ES-I3 (cell line): ENCODE measurements at regions not wholly inside any gene's neighbourhood (a gene's known extent, or its start where the extent isn't known, plus 50 kb on each side); places are given as distances from the start of the nearest gene placed in this dataset.

ENCODE experiments used
- H3K36me3 ChIP-seq: 2 replicates; pipeline ENCODE4 v1.6.1; 2013; ENCODE audit warnings: mild to moderate bottlenecking, low read length, control low read depth, moderate library complexity; ENCODE audit not compliant: insufficient read depth
- H3K4me1 ChIP-seq: 2 replicates; pipeline ENCODE4 v1.6.1; 2013; ENCODE audit warnings: mild to moderate bottlenecking, control low read depth, low read length; ENCODE audit not compliant: insufficient read depth
- H3K9ac ChIP-seq: 2 replicates; pipeline ENCODE4 v1.6.1; 2013; ENCODE audit warnings: low read depth, mild to moderate bottlenecking, low read length, moderate library complexity
- H3K9me3 ChIP-seq: 2 replicates; pipeline ENCODE4 v1.6.1; 2013; ENCODE audit warnings: mild to moderate bottlenecking, low read length, moderate library complexity; ENCODE audit not compliant: control insufficient read depth, insufficient read depth

GRCh38 chr3:86234506-86235254 lies 756.3 kb downstream of the VGLL3 start:
- H3K4me1 ChIP-seq = peaks cover 9% of the 10 kb centered on the region; the same call in 1 of the 2 replicates
- H3K9me3 ChIP-seq = no peaks in the 10 kb centered on the region
- no peaks in the 10 kb centered on the region for H3K36me3 ChIP-seq
- no peak overlapping the region for H3K9ac ChIP-seq

GRCh38 chr3:86230762-86231161 lies 760.2 kb downstream of the VGLL3 start:
- Histone ChIP-seq H3K9me3 (no peaks in the 10 kb centered on the region), H3K4me1 (peaks cover 9% of the 10 kb centered on the region; the same call in 1 of the 2 replicates), H3K36me3 (no peaks in the 10 kb centered on the region), H3K9ac (no peak overlapping the region)

GRCh38 chr3:86229775-86230094 lies 761.2 kb downstream of the VGLL3 start:
- H3K36me3 ChIP-seq = no peaks in the 10 kb centered on the region
- H3K9me3 ChIP-seq = no peaks in the 10 kb centered on the region
- H3K9ac ChIP-seq = no peak overlapping the region
- no peaks in the 10 kb centered on the region; the same call in 1 of the 2 replicates for H3K4me1 ChIP-seq

GRCh38 chr3:86229086-86229774 lies 761.7 kb downstream of the VGLL3 start:
- H3K9ac ChIP-seq = no peak overlapping the region
- no peaks in the 10 kb centered on the region for H3K36me3 ChIP-seq
- no peaks in the 10 kb centered on the region for H3K9me3 ChIP-seq
- no peaks in the 10 kb centered on the region for H3K4me1 ChIP-seq

GRCh38 chr3:86228101-86228500 lies 762.8 kb downstream of the VGLL3 start:
- no peak overlapping the region for H3K9ac ChIP-seq
- H3K4me1 ChIP-seq = no peaks in the 10 kb centered on the region
- no peaks in the 10 kb centered on the region for H3K9me3 ChIP-seq
- no peaks in the 10 kb centered on the region for H3K36me3 ChIP-seq

- Histone ChIP-seq H3K9ac (no peak overlapping the region), H3K4me1 (no peaks in the 10 kb centered on the region), H3K36me3 (no peaks in the 10 kb centered on the region), H3K9me3 (no peaks in the 10 kb centered on the region)
These were observed 765.5 kb downstream of the VGLL3 start for GRCh38 chr3:86225461-86225860.

DNA sequence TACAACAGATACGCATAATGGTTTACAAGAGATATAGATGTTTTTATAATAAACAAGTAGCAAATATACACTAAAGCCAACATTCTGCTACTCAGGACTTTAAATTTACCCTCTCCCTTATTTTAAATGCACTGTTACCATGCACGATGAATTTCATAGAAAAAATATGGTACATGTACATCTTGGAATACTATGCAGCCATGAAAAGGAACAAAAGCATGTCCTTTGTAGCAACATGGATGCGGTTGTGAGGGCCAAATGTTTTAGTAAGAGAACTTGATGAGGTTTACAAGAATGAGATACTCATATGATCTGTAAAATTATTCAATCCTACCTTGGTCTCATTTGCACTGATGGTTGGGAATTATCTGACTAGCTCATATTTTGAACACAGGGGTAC lies 769.3 kb downstream of the VGLL3 start:
- Histone ChIP-seq H3K4me1 (no peaks in the 10 kb centered on the region), H3K9ac (no peak overlapping the region), H3K9me3 (no peaks in the 10 kb centered on the region), H3K36me3 (no peaks in the 10 kb centered on the region)

DNA sequence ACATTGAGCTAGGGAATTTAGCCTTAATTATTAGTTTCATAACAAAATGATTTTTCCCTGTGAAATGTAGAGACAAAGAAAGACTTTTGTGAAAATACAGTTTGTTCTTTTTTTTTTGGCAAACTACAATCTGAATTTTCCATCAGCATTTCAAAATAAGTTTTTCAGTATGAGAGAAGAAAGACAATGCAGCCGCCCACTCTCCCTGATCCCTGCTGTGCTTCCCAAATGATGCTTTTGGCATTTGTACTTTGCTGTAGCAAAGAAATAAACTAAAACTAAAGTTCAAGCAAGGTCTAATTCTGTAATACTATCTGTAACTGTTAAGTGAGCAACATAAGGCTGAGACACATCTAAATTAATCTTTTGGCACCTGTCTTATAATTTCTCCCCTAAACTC lies 782.2 kb downstream of the VGLL3 start:
- no peaks in the 10 kb centered on the region; the same call in 1 of the 2 replicates for H3K4me1 ChIP-seq
- no peaks in the 10 kb centered on the region for H3K36me3 ChIP-seq
- H3K9me3 ChIP-seq = no peaks in the 10 kb centered on the region
- H3K9ac ChIP-seq = no peak overlapping the region

- Histone ChIP-seq H3K9ac (no peak overlapping the region), H3K4me1 (peaks cover 7% of the 10 kb centered on the region; the same call in 1 of the 2 replicates), H3K9me3 (no peaks in the 10 kb centered on the region), H3K36me3 (no peaks in the 10 kb centered on the region)
These were observed 808.3 kb downstream of the VGLL3 start for GRCh38 chr3:86182606-86183005.

DNA sequence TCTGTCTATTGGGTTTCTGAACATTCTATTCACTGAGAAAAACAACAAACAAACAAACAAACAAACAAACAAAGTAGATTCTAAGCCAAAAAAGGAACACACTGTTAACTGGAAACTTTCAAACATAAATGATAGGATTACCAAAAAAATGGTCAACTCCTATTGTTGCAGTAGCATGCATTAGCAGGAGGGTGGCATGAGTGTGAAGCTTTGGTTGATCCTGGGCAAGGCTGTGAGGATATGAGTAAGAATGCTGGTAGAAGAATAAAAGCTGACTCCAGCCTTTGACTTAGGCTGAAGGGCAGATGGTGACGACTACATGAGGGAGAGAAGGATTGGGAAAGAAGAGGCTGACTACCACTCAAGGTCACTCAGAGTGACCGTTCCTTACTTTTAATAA lies 810.3 kb downstream of the VGLL3 start:
- H3K36me3 ChIP-seq = no peaks in the 10 kb centered on the region
- peaks cover 18% of the 10 kb centered on the region; the same call in 1 of the 2 replicates for H3K4me1 ChIP-seq
- H3K9ac ChIP-seq = no peak overlapping the region
- no peaks in the 10 kb centered on the region for H3K9me3 ChIP-seq

DNA sequence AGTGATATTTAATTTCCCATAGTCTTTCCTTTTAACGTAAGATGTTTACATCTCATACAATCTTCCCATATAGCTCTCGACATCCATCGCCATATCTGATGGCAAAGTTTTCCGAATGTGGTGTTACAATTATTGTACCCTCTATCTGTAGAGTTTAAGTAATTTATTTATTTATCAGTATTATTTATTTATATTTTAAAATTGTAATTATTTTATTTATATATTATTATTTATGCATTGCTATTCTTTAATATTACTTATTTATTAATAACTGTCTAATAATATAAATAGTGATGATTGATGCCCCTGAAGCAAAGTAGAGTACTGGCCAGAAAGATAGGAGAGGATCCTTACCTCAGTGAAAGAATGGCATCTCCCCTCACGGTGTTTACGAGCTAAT lies 812.9 kb downstream of the VGLL3 start:
- no peaks in the 10 kb centered on the region for H3K36me3 ChIP-seq
- no peak overlapping the region for H3K9ac ChIP-seq
- H3K9me3 ChIP-seq = no peaks in the 10 kb centered on the region
- peaks cover 30% of the 10 kb centered on the region; the same call in 1 of the 2 replicates for H3K4me1 ChIP-seq

DNA sequence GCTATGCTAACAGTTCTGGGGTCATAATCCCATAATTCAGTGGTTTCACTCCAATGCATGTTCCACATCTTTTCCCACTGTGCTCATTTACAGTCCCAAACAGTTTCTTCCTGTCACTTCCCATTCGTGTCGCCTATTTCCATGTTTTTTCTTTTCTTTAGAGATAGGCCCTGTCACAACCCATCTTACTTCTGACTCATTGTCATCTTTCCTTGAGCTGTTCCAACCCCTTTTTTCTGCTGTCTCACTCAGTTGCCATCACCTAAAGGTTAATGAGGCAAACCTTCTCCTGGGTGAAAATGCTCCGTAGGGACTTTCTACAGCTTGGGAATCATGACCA lies 814.5 kb downstream of the VGLL3 start:
- Histone ChIP-seq H3K4me1 (peaks cover 30% of the 10 kb centered on the region; the same call in 1 of the 2 replicates), H3K9me3 (no peaks in the 10 kb centered on the region), H3K36me3 (no peaks in the 10 kb centered on the region), H3K9ac (no peak overlapping the region)

GRCh38 chr3:86175593-86176444 lies 815.1 kb downstream of the VGLL3 start:
- Histone ChIP-seq H3K9me3 (no peaks in the 10 kb centered on the region), H3K9ac (no peak overlapping the region), H3K36me3 (no peaks in the 10 kb centered on the region), H3K4me1 (peaks cover 30% of the 10 kb centered on the region; the same call in 1 of the 2 replicates)

GRCh38 chr3:86175051-86175536 lies 815.9 kb downstream of the VGLL3 start:
- Histone ChIP-seq H3K4me1 (peaks cover 30% of the 10 kb centered on the region; the same call in 1 of the 2 replicates), H3K36me3 (no peaks in the 10 kb centered on the region), H3K9ac (no peak overlapping the region)

More at GRCh38 chr3:86175051-86175536, 815.9 kb downstream of the VGLL3 start:
- no peaks in the 10 kb centered on the region for H3K9me3 ChIP-seq
